ENCODE measurements at regions not wholly inside any gene's neighbourhood (a gene's known extent, or its start where the extent isn't known, plus 50 kb on each side); places are given as distances from the start of the nearest gene placed in this dataset.

GRCh38 chr4:17090063-17090462 is 191.6 kb upstream of the LDB2 start:
- no peak overlapping the region for H3K4me3 ChIP-seq (replicated peaks in 1 of 3; ENCODE audit: low read depth in 2 of 3, low read length in 3 of 3)
- no peaks in the 10 kb centered on the region for H3K27me3 ChIP-seq (ENCODE audit: control insufficient read depth in 2 of 2, insufficient read depth in 2 of 2, low read length in 2 of 2)
- Mint-ChIP-seq H3K4me1 (no peaks in the 10 kb centered on the region), H3K27ac (no peak overlapping the region), H3K36me3 (no peaks in the 10 kb centered on the region), H3K4me3 (no peak overlapping the region), H3K9me3 (peaks cover 3 to 20% (median 9%) of the 10 kb centered on the region in 7 donors), H3K27me3 (ENCODE audit: low read depth in 3 of 3) (peaks cover 0 to 5% (median 1%) of the 10 kb centered on the region in 3 donors)
- DNase-seq: no peak
- intact Hi-C loops (cut with micrococcal nuclease): no loop called here
- no peaks in the 10 kb centered on the region for H3K4me1 ChIP-seq (ENCODE audit: control insufficient read depth in 1 of 2, insufficient read depth in 2 of 2, low read length in 2 of 2)
- no peaks in the 10 kb centered on the region for H3K79me2 ChIP-seq (ENCODE audit: insufficient read depth, low read length)
- H3K27ac ChIP-seq (ENCODE audit: low read depth in 1 of 2, low read length in 2 of 2): no peak overlapping the region
- no CpG with 5 or more reads among the region's 3 CpGs for WGBS (ENCODE audit: insufficient coverage)
- no peaks in the 10 kb centered on the region for H4K20me1 ChIP-seq (ENCODE audit: insufficient read depth, low read length)
- H3K9me3 ChIP-seq (replicated peaks in 1 of 2; ENCODE audit: control insufficient read depth in 1 of 2, insufficient read depth in 1 of 2, low read length in 2 of 2): peaks cover 6 to 17% of the 10 kb centered on the region in 2 donors
- no peak overlapping the region for H3K4me2 ChIP-seq (replicated peaks; ENCODE audit: extremely low read depth, low read length, poor library complexity, severe bottlenecking)
- TF ChIP-seq CTCF (IDR thresholded peaks at IDR 0.05): no peak
- no peak overlapping the region for H2AFZ ChIP-seq (ENCODE audit: insufficient read depth, low read depth, low read length, poor library complexity, severe bottlenecking)
- no peak overlapping the region for H3K9ac ChIP-seq (ENCODE audit: insufficient read depth, low read length, poor library complexity, severe bottlenecking)
- H3K36me3 ChIP-seq (replicated peaks in 1 of 2; ENCODE audit: control insufficient read depth in 1 of 2, insufficient read depth in 2 of 2, low read length in 2 of 2): no peaks in the 10 kb centered on the region

DNA sequence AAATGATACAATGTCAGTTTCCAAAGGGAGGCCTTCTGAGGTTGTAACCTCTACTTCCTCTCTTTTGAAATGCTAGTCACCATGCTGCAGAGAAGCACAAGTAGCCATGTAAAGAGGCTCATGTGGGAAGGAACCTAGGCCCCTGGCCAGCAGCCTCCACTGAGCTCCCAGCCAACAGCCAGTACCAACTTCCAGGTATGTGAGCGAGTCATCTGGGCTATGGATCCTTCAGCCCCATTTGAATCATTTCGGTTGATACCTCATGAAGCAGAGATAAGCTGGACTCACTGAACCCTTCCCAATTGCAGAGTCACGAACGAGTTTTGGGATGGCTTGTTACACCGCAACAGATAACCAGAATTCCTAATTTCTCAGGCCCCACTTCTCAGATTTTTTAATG is 187.0 kb upstream of the LDB2 start:
- no peaks in the 10 kb centered on the region for H4K20me1 ChIP-seq (ENCODE audit: insufficient read depth, low read length)
- Mint-ChIP-seq H3K9me3 (peaks cover 3 to 17% (median 9%) of the 10 kb centered on the region in 7 donors), H3K4me3 (no peak overlapping the region), H3K36me3 (no peaks in the 10 kb centered on the region), H3K27me3 (ENCODE audit: low read depth in 3 of 3) (peaks cover 0 to 1% (median 0%) of the 10 kb centered on the region in 3 donors), H3K4me1 (no peaks in the 10 kb centered on the region), H3K27ac (no peak overlapping the region)
- peaks cover 6 to 17% of the 10 kb centered on the region in 2 donors for H3K9me3 ChIP-seq (replicated peaks in 1 of 2; ENCODE audit: control insufficient read depth in 1 of 2, insufficient read depth in 1 of 2, low read length in 2 of 2)
- no peak for TF ChIP-seq CTCF (IDR thresholded peaks at IDR 0.05)
- no peak overlapping the region for H3K27ac ChIP-seq (ENCODE audit: low read depth in 1 of 2, low read length in 2 of 2)
- no peaks in the 10 kb centered on the region for H3K36me3 ChIP-seq (replicated peaks in 1 of 2; ENCODE audit: control insufficient read depth in 1 of 2, insufficient read depth in 2 of 2, low read length in 2 of 2)
- H3K4me1 ChIP-seq (ENCODE audit: control insufficient read depth in 1 of 2, insufficient read depth in 2 of 2, low read length in 2 of 2): no peaks in the 10 kb centered on the region
- no peaks in the 10 kb centered on the region for H3K79me2 ChIP-seq (ENCODE audit: insufficient read depth, low read length)
- no peak for DNase-seq
- intact Hi-C loops (cut with micrococcal nuclease): no loop called here
- no peak overlapping the region for H3K4me2 ChIP-seq (replicated peaks; ENCODE audit: extremely low read depth, low read length, poor library complexity, severe bottlenecking)
- H2AFZ ChIP-seq (ENCODE audit: insufficient read depth, low read depth, low read length, poor library complexity, severe bottlenecking): no peak overlapping the region
- 88% methylated on average over 2 of the region's 5 CpGs for WGBS (ENCODE audit: insufficient coverage)
- H3K4me3 ChIP-seq (replicated peaks in 1 of 3; ENCODE audit: low read depth in 2 of 3, low read length in 3 of 3): no peak overlapping the region
- no peak overlapping the region for H3K9ac ChIP-seq (ENCODE audit: insufficient read depth, low read length, poor library complexity, severe bottlenecking)
- no peaks in the 10 kb centered on the region for H3K27me3 ChIP-seq (ENCODE audit: control insufficient read depth in 2 of 2, insufficient read depth in 2 of 2, low read length in 2 of 2)
